NCI-H2196 treated with DMSO at 0.1 percent for 48 hours (cell line): ENCODE measurements at regions not wholly inside any gene's neighbourhood (a gene's known extent, or its start where the extent isn't known, plus 50 kb on each side); places are given as distances from the start of the nearest gene placed in this dataset.
A peak's percentile ranks its signal among the peaks of the same experiment; 100 is the strongest.
"Not testable (repeated sequence)": the region's sequence is repeated elsewhere in the genome, so short reads cannot be mapped to it uniquely, and the experiment has no call there.

ENCODE experiments used
- DNase-seq: peaks from one replicate; lab custom pipeline; 2025; ENCODE audit not compliant: unreplicated experiment; lab: John Stamatoyannopoulos, UW

- DNase-seq = no peak
Measured at GRCh38 chrX:75673468-75673867, 111.6 kb downstream of the MAGEE2 start.

- no peak for DNase-seq
Measured at GRCh38 chrX:75655627-75656026, 129.4 kb downstream of the MAGEE2 start.

GRCh38 chrX:75649829-75650228, 127.0 kb upstream of the ZDHHC15 start:
- DNase-seq = no peak

- DNase-seq = no peak
Measured at GRCh38 chrX:75648803-75649588, 126.2 kb upstream of the ZDHHC15 start.

- no peak for DNase-seq
Measured at GRCh38 chrX:75642811-75643361, 120.0 kb upstream of the ZDHHC15 start.

GRCh38 chrX:75638332-75638731, 115.5 kb upstream of the ZDHHC15 start:
- no peak for DNase-seq

- DNase-seq = no peak
Measured at GRCh38 chrX:75625232-75625631, 102.4 kb upstream of the ZDHHC15 start.

- DNase-seq = no peak
Measured at GRCh38 chrX:75623535-75623934, 100.7 kb upstream of the ZDHHC15 start.

GRCh38 chrX:75609406-75609805, 86.6 kb upstream of the ZDHHC15 start:
- DNase-seq = no peak

- DNase-seq = peak; percentile 11
Measured at GRCh38 chrX:75603833-75604232, 81.0 kb upstream of the ZDHHC15 start.

- not testable (repeated sequence) for DNase-seq
Measured at GRCh38 chrX:75602022-75602421, 79.2 kb upstream of the ZDHHC15 start.

- no peak for DNase-seq
Measured at GRCh38 chrX:75596178-75596577, 73.3 kb upstream of the ZDHHC15 start.

- not testable (repeated sequence) for DNase-seq
Measured at GRCh38 chrX:75593186-75593585, 70.3 kb upstream of the ZDHHC15 start.

- no peak for DNase-seq
Measured at GRCh38 chrX:75582511-75582910, 59.7 kb upstream of the ZDHHC15 start.
